SK-N-SH (cell line): ENCODE measurements at regions not wholly inside any gene's neighbourhood (a gene's known extent, or its start where the extent isn't known, plus 50 kb on each side); places are given as distances from the start of the nearest gene placed in this dataset.

Source experiments
- CHD2 ChIP-seq: fragments of 150-350 bp; IDR thresholded peaks from 2 replicates; pipeline ENCODE4 v1.6.1; 2018; ENCODE audit warnings: low read length; ENCODE audit not compliant: partially characterized antibody
- EP300 ChIP-seq, 2 experiments: IDR thresholded peaks; 2 replicates each; pipeline versions ENCODE4 v1.4.0 to v1.6.1; 2012; ENCODE audit warnings: borderline replicate concordance in 1 of 2, low read depth in 1 of 2, low read length in 1 of 2
- FOXM1 ChIP-seq: IDR thresholded peaks from 2 replicates; pipeline ENCODE4 v1.4.0; 2012; ENCODE audit warnings: low read depth, mild to moderate bottlenecking
- JUND ChIP-seq: IDR thresholded peaks from 2 replicates; pipeline ENCODE4 v1.4.0; 2012
- POLR2AphosphoS5 ChIP-seq: IDR thresholded peaks from 2 replicates; pipeline ENCODE4 v1.6.1; 2012; ENCODE audit warnings: low read depth, low read length
- RAD21 ChIP-seq: IDR thresholded peaks from 2 replicates; pipeline ENCODE4 v1.6.1; 2012; ENCODE audit warnings: mild to moderate bottlenecking, low read length
- RCOR1 ChIP-seq: fragments of 150-350 bp; IDR thresholded peaks from 2 replicates; pipeline ENCODE4 v1.6.1; 2017; ENCODE audit warnings: antibody characterized with exemption, low read length
- RFX5 ChIP-seq: IDR thresholded peaks from 2 replicates; pipeline ENCODE4 v1.6.1; 2012; ENCODE audit warnings: mild to moderate bottlenecking, improper control_type of control experiment, low read length
- SMC3 ChIP-seq: IDR thresholded peaks from 2 replicates; pipeline ENCODE4 v1.6.1; 2012; ENCODE audit warnings: low read depth, low read length, improper control_type of control experiment
- TF ChIP-seq, protein P1 (sequence below): fragments of 200-600 bp; sonication (generic); IDR thresholded peaks from 2 replicates; pipeline ENCODE4 v1.6.1; 2017; ENCODE audit warnings: antibody characterized with exemption, mild to moderate bottlenecking, moderate library complexity

GRCh38 chr22:23403152-23403719 lies 176.9 kb downstream of the IGLL1 start:
- no peak for TF ChIP-seq SMC3
- TF ChIP-seq RCOR1 = no peak
- TF ChIP-seq, protein P1, sequence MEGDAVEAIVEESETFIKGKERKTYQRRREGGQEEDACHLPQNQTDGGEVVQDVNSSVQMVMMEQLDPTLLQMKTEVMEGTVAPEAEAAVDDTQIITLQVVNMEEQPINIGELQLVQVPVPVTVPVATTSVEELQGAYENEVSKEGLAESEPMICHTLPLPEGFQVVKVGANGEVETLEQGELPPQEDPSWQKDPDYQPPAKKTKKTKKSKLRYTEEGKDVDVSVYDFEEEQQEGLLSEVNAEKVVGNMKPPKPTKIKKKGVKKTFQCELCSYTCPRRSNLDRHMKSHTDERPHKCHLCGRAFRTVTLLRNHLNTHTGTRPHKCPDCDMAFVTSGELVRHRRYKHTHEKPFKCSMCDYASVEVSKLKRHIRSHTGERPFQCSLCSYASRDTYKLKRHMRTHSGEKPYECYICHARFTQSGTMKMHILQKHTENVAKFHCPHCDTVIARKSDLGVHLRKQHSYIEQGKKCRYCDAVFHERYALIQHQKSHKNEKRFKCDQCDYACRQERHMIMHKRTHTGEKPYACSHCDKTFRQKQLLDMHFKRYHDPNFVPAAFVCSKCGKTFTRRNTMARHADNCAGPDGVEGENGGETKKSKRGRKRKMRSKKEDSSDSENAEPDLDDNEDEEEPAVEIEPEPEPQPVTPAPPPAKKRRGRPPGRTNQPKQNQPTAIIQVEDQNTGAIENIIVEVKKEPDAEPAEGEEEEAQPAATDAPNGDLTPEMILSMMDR = no peak
- no peak for TF ChIP-seq POLR2AphosphoS5
- TF ChIP-seq JUND = no peak
- TF ChIP-seq RFX5 = no peak
- TF ChIP-seq EP300 (IDR thresholded peaks at IDR 0.05; ENCODE audit: borderline replicate concordance in 1 of 2, low read depth in 1 of 2, low read length in 1 of 2) = no peak
- no peak for TF ChIP-seq CHD2
- no peak for TF ChIP-seq FOXM1
- no peak for TF ChIP-seq RAD21
